ENCODE measurements at regions not wholly inside any gene's neighbourhood (a gene's known extent, or its start where the extent isn't known, plus 50 kb on each side); places are given as distances from the start of the nearest gene placed in this dataset.

DNA sequence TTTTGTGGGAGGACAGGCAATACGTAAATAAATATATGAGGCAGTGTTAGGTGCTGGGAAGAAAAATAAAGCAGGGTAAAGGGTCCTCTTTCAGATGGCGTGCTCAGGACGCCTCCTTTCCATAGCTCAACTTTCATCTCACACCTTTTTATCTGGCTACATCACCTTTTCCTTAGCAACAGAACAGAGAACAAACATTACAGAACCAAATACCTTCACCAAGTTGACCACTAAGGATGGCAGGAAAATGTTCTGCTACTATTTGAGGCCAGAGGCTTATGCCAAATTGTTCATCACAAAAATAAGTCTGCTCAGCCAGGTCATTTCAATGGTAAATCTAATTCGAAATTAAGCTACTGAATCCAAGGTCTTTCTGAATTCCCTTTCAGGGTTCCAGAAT lies 149.2 kb upstream of the C1orf21 start:
- ChIA-PET POLR2A (no interaction called here), CTCF (no interaction called here)
- no peaks in the 10 kb centered on the region for H3K9me3 Mint-ChIP-seq (ENCODE audit: insufficient read depth)
- H3K4me3 Mint-ChIP-seq: no peak overlapping the region
- Histone ChIP-seq H4K20me1 (ENCODE audit: control insufficient read depth, insufficient read depth, low read length, poor library complexity, severe bottlenecking) (no peaks in the 10 kb centered on the region), H3K27ac (ENCODE audit: low read length in 2 of 2) (no peak overlapping the region), H3K27me3 (replicated peaks in 1 of 4; ENCODE audit: control extremely low read depth in 1 of 4, control insufficient read depth in 3 of 4, insufficient read depth in 4 of 4, low read length in 3 of 4) (no peaks in the 10 kb centered on the region), H3K79me2 (ENCODE audit: control insufficient read depth, insufficient read depth, low read length) (no peaks in the 10 kb centered on the region), H3K4me1 (ENCODE audit: control insufficient read depth in 2 of 2, insufficient read depth in 2 of 2, low read length in 2 of 2) (no peaks in the 10 kb centered on the region), H3K4me3 (ENCODE audit: control extremely low read depth in 1 of 5, extremely low read depth in 1 of 5, insufficient read depth in 1 of 5, low read depth in 2 of 5, low read length in 4 of 5) (no peak overlapping the region), H3K9ac (ENCODE audit: low read length) (no peak overlapping the region), H3K9me3 (ENCODE audit: control extremely low read depth in 1 of 3, control insufficient read depth in 2 of 3, insufficient read depth in 1 of 3, low read length in 2 of 3) (peaks cover 0 to 4% (median 0%) of the 10 kb centered on the region in 3 donors), H3K4me2 (replicated peaks; ENCODE audit: low read depth, low read length, poor library complexity, severe bottlenecking) (no peak overlapping the region), H3K36me3 (replicated peaks in 1 of 2; ENCODE audit: control extremely low read depth in 1 of 2, control insufficient read depth in 1 of 2, extremely low read depth in 1 of 2, insufficient read depth in 2 of 2, low read length in 1 of 2) (no peaks in the 10 kb centered on the region), H2AFZ (ENCODE audit: insufficient read depth, low read depth, low read length, poor library complexity, severe bottlenecking) (no peak overlapping the region)
- DNase-seq (no peak), ATAC-seq (ENCODE audit: low read depth) (no peak)
- peaks cover 17% of the 10 kb centered on the region for H3K27me3 Mint-ChIP-seq
- TF ChIP-seq, protein P1, sequence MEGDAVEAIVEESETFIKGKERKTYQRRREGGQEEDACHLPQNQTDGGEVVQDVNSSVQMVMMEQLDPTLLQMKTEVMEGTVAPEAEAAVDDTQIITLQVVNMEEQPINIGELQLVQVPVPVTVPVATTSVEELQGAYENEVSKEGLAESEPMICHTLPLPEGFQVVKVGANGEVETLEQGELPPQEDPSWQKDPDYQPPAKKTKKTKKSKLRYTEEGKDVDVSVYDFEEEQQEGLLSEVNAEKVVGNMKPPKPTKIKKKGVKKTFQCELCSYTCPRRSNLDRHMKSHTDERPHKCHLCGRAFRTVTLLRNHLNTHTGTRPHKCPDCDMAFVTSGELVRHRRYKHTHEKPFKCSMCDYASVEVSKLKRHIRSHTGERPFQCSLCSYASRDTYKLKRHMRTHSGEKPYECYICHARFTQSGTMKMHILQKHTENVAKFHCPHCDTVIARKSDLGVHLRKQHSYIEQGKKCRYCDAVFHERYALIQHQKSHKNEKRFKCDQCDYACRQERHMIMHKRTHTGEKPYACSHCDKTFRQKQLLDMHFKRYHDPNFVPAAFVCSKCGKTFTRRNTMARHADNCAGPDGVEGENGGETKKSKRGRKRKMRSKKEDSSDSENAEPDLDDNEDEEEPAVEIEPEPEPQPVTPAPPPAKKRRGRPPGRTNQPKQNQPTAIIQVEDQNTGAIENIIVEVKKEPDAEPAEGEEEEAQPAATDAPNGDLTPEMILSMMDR (IDR thresholded peaks at IDR 0.05): no peak
- TF ChIP-seq EZH2 (IDR thresholded peaks at IDR 0.05; ENCODE audit: borderline replicate concordance, insufficient read depth, low read depth, low read length, poor library complexity, severe bottlenecking): no peak
- no peak overlapping the region for H3K27ac Mint-ChIP-seq
- WGBS (ENCODE audit: insufficient coverage): 100% methylated on average over 1 of the region's 4 CpGs
- intact Hi-C loops (cut with micrococcal nuclease): no loop called here
- no peaks in the 10 kb centered on the region for H3K4me1 Mint-ChIP-seq

- Histone ChIP-seq H4K20me1 (ENCODE audit: control insufficient read depth, insufficient read depth, low read length, poor library complexity, severe bottlenecking) (no peaks in the 10 kb centered on the region), H2AFZ (ENCODE audit: insufficient read depth, low read depth, low read length, poor library complexity, severe bottlenecking) (no peak overlapping the region), H3K27me3 (replicated peaks in 1 of 4; ENCODE audit: control extremely low read depth in 1 of 4, control insufficient read depth in 3 of 4, insufficient read depth in 4 of 4, low read length in 3 of 4) (no peaks in the 10 kb centered on the region), H3K79me2 (ENCODE audit: control insufficient read depth, insufficient read depth, low read length) (no peaks in the 10 kb centered on the region), H3K4me3 (ENCODE audit: control extremely low read depth in 1 of 5, extremely low read depth in 1 of 5, insufficient read depth in 1 of 5, low read depth in 2 of 5, low read length in 4 of 5) (no peak overlapping the region), H3K27ac (ENCODE audit: low read length in 2 of 2) (no peak overlapping the region), H3K4me1 (ENCODE audit: control insufficient read depth in 2 of 2, insufficient read depth in 2 of 2, low read length in 2 of 2) (no peaks in the 10 kb centered on the region), H3K9ac (ENCODE audit: low read length) (no peak overlapping the region), H3K36me3 (replicated peaks in 1 of 2; ENCODE audit: control extremely low read depth in 1 of 2, control insufficient read depth in 1 of 2, extremely low read depth in 1 of 2, insufficient read depth in 2 of 2, low read length in 1 of 2) (no peaks in the 10 kb centered on the region), H3K4me2 (replicated peaks; ENCODE audit: low read depth, low read length, poor library complexity, severe bottlenecking) (no peak overlapping the region), H3K9me3 (ENCODE audit: control extremely low read depth in 1 of 3, control insufficient read depth in 2 of 3, insufficient read depth in 1 of 3, low read length in 2 of 3) (no peaks in the 10 kb centered on the region)
- WGBS (ENCODE audit: insufficient coverage): no CpG with 5 or more reads among the region's 2 CpGs
- ChIA-PET CTCF (no interaction called here), POLR2A (no interaction called here)
- no peaks in the 10 kb centered on the region for H3K4me1 Mint-ChIP-seq
- no peaks in the 10 kb centered on the region for H3K9me3 Mint-ChIP-seq (ENCODE audit: insufficient read depth)
- DNase-seq: no peak
- ATAC-seq (ENCODE audit: low read depth): no peak
- no peak overlapping the region for H3K27ac Mint-ChIP-seq
- peaks cover 21% of the 10 kb centered on the region for H3K27me3 Mint-ChIP-seq
- no peak overlapping the region for H3K4me3 Mint-ChIP-seq
- TF ChIP-seq EZH2 (IDR thresholded peaks at IDR 0.05; ENCODE audit: borderline replicate concordance, insufficient read depth, low read depth, low read length, poor library complexity, severe bottlenecking): no peak
- TF ChIP-seq, protein P1 (IDR thresholded peaks at IDR 0.05): no peak
- intact Hi-C loops (cut with micrococcal nuclease): no loop called here
Observed at GRCh38 chr1:184241446-184241845, 145.4 kb upstream of the C1orf21 start.
